HG03039 (cell line): ENCODE measurements at regions not wholly inside any gene's neighbourhood (a gene's known extent, or its start where the extent isn't known, plus 50 kb on each side); places are given as distances from the start of the nearest gene placed in this dataset.

ENCODE experiments used
- ATAC-seq: cut with Tn5 transposase; IDR thresholded peaks from one replicate; pipeline ENCODE4 v1.9.1; 2021; ENCODE audit warnings: mild to moderate bottlenecking, moderate library complexity; ENCODE audit not compliant: unreplicated experiment

DNA sequence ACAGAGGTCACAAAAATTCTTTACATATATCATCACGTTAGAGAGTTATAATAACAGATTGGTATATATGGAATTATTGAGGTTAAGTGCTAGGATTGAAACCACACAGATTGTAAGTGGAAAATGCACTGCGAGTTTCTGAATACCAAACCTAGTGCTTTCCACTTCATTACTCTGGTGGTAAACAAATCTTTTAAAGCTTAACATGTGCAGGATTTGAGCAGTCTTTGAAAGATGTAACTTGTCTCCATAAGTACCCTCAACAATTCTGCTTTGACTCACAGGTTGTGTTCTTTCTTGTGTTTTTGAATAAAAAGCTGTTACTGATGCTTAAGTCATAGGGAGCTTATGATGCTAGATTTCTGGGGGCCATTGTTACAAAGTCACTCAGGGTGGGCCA is 314.7 kb upstream of the DACH1 start:
- no peak for ATAC-seq

DNA sequence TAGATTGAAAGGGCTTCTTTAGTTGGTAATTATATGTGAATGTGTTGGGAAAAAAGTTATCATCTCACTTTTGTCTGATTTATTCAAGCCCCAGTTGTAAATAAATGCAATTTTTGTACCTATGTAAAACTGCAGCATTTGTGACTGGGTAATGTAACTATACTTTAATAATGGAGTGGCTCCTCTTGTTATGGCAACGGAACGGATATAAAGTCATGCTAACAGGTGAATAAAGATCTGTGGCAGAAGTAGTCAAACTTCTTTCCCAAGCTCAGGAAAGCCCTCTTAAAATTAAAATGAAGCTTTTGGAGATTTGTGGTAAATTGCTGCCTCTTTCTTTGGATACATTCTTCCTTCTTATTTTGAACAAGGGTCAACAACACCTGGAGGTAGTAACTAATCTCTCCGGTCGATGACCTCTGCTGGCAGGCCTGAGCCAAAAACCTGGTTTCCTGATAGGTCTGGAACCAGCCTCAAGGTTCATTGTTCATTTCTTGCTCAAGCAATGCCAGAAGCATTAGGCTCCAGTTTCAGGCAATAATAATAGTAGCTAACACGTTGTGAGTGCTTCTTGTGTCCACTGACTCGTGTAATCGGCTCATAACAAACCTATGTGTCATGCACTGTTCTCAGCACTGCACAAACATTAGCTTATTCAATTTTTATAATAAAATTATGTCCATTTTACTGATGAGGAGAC is 313.4 kb upstream of the DACH1 start:
- no peak for ATAC-seq

DNA sequence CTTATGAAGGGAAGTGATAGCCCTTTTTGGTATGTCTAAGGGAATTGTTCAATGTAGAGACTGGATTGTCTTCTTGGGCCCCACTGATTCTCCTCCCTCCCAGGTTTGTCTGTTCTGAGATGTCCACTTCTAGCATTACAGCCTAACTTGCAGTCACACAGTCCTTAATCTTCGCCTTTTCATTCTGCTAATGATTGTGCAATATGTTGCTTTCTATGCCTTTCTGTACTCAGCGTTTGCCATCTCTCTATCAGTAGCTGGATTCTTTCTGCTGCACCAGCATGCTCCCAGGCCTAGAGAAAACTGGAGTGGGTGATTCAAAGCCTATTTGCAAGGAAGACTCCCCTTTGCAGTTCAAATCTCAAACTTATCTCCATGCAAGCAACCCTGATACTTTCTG is 307.5 kb upstream of the DACH1 start:
- no peak for ATAC-seq

DNA sequence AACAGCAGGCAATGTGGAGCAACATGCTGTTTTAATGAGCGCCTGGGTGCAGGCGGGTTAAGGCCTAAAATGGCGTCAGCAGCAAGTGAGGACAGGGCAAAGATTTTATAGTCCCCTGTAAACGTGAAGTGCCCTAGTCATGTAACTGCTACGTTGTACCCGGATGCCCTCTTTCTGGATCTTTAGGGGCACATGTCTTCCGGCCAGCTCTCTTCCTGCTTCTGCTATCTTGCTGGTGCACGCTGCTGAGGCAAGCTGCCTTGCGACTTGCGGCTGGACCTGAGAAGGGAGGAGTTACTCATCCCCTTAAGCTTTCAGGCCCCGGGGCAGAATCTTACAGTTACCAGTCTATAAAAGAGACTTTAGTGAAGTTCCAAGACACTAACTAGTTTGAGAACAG is 303.6 kb upstream of the DACH1 start:
- no peak for ATAC-seq

DNA sequence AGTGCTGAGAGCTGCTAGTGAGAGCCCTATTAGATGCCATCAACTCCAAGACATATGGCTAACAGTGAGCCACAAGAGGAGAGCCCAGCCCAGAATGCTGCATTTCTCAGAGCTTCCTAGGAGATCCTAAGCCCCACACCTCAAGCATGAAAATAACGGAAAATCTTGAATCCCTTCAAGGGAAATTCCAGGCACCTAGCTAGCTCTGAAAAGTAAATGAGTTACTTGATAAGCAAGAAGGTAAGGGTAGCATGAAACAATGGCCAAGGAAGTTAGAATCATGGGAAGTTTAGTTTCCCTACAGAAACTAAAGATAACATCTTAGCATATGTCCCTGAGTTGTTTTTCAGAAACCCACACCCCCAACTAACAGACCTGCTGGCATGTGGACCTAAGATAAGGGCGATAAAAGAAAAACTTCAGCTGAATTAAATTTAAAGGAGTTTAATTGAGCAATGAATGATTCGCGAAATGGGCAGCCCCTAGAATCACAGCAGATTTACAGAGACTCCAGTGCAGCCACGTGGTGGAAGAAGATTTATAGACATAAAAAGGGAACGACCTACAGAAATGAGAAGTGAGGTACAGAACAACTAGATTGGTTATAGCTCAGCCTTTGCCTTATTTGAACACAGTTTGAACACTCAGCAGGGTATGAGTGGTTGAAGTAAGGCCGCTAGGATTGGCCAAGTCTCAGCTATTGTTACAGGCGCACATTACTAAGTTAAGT is 301.3 kb upstream of the DACH1 start:
- no peak for ATAC-seq

DNA sequence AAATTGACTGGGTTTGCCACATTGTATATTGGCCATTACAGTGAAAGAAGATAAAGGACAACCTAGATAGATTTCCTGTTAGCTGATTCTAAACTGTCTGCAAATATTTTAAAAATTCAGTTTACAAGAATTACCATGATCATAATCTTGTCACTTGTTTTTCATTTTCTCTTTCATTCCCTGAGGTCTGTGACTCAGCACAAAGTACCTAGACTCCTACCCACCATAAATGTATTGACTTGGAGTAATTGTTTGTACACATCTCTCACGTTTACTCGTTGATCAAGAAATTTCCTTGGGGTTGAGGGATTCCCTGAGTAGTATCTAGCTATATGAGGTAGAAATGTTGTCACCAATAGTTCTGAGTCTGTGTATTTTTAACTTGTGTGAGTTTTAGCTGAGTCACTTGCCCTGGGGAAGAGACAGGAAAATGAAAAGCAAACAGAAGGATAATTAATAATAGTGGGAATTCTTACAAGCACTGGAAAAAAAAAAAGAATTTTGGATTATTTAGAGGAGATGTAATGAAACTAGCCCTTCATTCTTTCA is 299.2 kb upstream of the DACH1 start:
- ATAC-seq: no peak

DNA sequence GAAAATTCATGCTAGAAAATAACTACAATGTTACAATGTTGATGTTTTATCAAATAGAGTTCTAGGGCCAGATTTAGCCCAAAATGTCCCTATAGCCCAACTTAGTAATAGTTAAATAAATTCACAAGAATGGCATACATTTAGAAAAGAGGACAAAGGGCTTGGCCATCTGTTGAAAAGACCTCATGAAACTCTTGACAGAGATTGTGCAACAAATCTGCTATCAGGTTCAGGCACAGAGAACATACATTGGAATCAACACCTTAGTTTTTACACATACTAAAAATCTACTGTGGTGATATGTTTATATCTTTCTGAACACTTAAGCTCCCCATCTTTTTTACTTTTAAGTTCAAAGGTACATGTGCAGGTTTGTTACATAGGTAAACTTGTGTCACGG is 298.3 kb upstream of the DACH1 start:
- no peak for ATAC-seq

DNA sequence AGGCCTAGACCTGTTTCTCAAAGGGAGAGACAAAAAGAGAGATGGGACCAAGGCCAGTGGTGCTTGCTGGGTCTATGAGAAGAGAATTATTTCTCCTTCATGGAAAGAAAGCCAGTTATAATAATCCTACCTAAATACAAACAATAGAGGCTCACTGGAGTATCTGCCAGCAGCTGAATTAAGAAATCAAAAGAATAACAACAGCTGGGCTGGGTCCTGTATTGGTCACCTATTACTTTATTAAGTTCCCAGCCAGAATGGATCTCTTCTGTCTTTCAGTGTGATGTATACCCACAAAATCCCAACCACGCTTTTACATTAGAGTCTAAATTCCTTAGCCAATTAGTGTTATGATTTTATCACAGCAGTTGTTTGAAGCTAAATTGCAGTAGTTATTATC is 297.8 kb upstream of the DACH1 start:
- no peak for ATAC-seq

DNA sequence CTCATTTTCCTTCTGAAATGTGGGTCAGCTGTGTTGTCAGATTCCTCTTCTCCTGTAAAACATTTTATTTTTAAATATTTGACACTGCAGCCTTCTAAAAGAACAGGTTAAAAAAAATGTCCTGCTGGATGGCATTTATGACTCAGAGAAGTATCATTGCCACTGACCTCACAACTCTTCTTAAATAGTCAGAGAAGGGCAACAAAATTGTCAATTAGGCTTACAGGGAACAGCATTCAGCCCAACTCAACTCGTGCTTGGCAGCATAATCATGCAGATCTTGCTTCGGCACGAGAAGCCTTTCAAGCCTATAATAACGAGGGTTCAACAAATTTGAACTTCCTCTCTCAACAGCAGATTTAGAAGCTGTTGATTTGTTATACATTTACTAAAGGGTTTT is 296.7 kb upstream of the DACH1 start:
- no peak for ATAC-seq

DNA sequence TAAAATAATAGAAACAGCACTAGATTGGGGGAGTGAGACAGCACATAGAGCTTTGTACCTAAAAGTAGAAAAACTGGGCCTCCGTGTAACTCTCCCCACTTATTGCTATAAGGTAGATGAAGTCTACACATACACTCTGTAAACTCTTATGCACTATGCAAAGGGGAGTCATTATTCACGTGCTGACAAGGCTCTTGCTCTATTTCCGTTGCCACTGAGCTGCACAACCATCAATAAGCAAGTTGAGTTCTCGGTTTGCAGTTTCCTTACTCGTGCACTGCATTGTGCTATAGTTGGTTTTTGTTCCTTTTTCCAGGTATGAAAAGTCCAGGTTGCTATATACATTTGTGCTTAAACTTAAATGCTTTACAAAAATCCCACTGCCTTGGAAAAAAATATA is 294.0 kb upstream of the DACH1 start:
- ATAC-seq: no peak

DNA sequence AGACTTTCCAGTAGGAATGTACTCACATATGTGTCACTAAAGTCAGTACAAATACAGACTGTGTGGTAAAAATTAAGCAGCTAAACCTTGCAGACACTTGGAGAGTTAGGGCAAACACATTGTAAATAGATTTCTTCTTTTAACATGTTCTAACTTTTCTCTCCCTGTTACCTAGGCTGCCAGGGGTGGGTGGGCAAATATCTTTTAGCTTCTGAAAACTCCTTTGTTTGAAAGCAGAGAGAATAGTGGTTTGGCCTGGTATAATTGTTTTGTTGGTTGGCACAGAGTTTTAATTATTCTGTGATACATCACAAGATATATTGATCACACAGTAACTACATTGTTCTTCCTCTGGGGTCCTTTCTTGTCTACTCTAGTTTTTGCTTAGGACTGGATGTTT is 289.8 kb upstream of the DACH1 start:
- ATAC-seq: no peak

DNA sequence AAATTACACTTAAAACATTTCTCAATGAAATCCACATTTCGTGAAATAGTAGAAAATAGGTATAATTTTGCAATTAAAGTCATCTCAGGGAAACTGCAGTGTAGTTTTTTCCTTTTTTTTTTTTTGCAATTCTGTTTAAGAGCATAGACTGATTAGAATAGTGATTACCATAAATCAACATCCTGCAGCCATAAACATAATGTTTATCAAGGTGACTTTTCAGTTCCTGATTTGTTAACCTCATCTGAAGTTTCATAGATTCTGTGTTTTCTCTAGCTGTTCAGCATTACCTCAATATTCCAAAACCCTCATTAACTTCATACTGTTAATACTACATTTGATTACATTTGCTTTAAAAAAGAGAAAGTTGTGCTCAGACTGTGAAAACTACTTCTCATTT is 286.3 kb upstream of the DACH1 start:
- ATAC-seq: no peak

DNA sequence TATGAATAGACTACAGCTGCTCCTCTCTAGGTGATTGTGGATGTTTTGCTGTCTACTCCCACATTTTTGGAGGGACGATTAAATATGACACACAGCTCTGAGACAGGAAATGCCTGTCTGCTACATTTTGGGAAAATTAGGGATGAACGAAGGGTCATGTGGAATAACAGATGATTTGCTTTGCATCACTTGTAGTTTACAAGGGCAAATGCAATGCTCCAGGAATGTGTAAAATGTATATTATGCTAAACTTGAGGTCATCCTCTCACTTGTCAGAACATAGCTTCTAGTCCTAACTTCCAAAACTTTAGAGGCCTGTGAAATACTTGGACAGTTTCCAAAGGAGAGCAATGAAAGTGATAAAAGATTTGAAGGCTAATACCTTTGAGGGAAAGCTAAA is 284.2 kb upstream of the DACH1 start:
- no peak for ATAC-seq

DNA sequence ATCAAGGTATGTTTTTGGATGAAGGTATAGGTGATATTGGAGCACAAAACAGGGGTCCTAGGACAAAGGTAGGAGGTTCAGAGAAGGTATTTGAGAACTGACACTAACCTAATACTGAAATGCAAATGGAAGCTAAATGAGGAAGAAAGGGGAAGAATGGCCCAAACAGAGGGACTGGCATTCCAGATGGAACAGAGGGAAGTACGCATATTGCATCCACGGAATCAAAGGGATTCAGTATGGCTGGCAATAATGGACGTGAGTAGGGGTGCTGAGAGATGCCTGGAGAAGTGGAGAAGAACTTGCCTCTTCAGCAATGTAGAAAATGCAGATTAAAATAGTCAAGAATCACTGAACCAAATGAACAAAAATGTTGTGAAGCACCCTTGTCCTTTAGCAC is 283.5 kb upstream of the DACH1 start:
- no peak for ATAC-seq

DNA sequence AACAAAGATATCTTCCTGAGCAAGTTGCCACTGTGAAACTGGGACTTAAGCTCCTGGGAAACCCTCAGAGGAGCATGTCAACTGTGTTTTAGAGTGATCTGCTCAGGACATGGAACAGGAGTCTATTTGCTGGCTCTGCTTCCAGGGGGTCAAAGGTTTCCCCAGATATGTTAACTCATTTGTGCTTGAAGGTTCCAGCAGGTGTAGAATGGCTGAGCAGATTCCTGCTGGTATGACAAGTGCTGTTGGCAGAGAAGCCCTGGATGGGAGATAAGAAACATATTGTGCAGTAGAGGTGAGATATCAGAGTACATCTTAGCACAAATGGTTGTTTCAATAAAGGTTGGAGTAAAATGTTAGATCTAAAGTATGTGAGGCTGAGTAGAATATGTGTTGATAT is 282.7 kb upstream of the DACH1 start:
- ATAC-seq: no peak

DNA sequence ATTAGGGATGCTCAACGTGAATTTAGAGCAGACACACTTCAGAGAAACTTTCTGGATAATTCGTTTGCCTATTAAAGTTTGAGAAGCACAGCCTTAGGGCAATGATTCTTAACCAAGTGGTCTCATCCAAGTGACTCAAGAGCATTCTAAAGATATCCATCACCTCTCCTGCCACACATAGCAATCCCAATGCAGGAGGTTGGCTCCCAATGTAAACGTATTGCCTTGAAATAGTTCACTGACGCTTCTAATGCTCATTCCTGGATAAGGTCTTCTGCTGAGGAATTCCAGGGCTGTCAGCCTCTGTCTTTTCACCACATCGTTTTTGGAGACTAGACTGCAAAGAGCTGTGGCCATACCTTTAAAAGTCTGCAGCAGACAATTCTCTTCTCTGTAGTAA is 279.8 kb upstream of the DACH1 start:
- no peak for ATAC-seq

DNA sequence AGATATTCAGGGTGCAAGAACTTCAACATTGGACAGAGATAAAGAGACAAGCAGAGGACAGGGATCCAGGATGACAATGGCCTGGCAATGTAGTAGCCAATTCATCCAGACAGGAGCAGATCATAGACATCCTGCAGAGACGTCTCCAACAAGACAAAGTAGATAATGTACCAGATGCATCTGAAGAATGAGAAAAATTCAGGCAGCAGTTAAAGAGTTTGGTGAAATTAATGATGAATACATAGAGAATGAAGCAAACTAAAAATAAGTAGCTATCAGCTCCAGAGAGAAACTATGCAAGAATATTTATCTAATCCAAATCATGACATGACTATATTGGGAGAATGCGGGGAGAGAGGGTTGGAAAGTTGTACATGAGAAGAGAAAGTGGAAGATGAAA is 278.4 kb upstream of the DACH1 start:
- no peak for ATAC-seq

DNA sequence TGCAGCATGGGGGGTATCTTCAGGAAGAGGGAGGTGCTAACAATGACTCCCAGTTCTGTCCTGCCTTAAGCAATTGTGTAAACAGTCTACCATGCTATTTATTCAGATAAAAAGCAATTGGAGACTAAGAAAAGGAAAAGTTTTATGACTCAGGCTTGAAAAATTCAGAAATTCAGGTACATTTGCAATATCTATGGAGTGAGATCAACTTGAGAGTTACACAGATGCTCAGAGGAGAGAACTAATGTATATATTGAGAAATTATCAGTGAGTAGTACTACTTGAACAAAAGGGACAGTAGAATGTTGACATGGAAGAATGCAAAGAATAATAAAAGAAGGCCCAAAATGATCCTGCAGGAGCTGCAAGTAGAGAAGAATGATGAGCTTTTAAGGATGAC is 277.6 kb upstream of the DACH1 start:
- no peak for ATAC-seq

DNA sequence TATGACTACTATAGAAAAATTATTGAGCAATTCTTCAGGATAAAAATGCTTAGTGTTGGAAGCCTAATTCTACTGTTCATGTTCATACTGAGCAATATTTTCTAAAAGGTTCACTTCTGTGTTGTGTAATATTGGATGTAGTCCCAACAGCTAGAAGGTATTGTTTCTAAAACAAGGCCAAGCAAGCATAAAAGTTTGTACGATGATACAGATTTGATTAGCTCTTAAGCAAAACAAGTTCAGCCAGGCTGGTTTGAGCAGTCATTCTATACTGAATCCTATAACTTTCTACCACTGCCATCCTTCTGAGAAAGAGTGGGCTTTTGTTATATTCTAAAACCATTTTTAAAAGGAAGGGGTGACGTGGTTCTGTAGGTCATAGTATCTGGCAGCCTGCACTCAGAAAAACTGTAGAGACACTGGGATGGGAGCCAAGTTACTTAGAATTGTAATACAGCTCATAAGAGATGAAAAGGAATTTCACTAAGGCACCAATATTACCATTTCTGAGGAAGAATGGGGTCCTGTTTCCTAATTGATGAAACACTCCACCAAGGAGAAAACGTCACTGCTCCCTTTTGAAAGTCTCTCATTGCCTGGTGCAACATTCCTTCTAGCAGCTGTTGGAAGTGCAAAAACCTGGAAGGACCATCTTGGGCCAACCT is 275.0 kb upstream of the DACH1 start:
- no peak for ATAC-seq

DNA sequence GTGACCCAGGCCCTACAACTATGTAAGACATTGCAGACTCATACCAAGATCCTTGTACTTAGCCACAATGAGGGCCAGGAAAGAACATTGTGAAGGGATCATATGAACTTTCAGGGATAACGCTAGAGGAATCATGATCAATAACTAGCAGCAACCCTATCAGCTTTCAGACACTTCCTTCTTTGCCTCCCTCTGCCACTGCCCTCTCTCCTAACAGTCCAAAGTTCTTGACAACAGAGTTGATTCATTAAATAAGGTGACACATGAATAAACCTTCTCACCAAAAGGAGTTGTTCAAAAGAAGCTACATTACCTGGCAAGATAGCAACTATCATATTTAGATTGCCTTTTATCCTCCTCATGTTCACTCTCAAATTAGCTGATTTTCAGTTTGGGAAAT is 272.2 kb upstream of the DACH1 start:
- ATAC-seq: no peak

DNA sequence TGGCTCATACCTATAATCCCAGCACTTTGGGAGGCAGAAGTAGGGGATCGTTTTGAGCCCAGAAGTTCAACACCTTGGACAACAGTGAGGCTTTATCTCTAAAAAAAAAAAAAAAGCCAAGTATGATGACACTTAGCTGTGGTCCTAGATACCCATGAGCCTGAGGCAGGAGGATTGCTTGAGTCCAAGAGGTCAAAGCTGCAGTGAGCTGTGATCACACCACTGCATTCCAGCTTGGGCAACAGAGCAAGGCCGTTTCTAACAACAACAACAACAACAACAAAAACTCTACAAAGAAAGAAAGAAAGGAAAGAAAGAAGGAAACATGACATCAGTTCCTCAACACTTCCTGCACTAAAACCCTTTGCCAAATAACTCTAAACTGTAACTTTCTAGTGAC is 265.1 kb upstream of the DACH1 start:
- no peak for ATAC-seq

DNA sequence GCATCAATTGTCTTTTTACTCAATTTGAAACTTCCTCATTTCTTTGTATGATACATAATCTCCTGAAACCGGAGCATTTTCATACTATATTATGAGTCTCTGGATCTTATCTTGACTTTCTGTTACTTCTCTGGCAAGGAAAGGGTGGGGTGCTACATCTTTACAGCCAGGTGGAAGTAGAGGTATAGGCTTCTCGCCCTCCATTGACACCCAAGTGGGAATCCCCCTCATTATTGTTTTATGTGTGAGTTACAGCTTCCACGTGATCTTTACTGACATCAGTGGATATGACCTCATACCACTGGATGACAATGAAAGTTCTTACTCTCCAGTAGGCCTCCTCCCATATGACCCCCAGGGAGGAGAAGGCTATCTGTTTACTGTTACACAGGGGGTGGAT is 262.1 kb upstream of the DACH1 start:
- no peak for ATAC-seq
